ENCODE measurements at regions not wholly inside any gene's neighbourhood (a gene's known extent, or its start where the extent isn't known, plus 50 kb on each side); places are given as distances from the start of the nearest gene placed in this dataset.
"Not testable (repeated sequence)": the region's sequence is repeated elsewhere in the genome, so short reads cannot be mapped to it uniquely, and the experiment has no call there.

DNA sequence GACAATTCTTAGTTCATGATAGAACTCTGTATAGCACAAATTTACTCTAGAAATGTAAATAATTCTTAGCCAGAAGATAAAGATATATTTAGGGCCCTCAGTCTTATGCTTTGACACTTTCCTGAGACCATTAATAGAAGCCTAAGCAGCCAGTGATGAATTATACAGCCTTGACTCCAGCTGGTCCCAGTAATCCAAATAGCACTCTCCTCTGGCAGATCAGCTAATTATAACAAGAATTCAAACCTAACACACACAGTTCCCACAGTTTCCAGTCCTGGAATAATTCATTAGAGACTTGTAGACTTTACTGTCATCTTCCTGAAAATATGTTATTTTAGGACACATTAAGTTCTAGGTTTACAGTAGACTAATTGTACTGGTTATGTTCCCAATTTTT is 50.4 kb downstream of the SHOC1 start:
- intact Hi-C loops (cut with DNase I), result no loop called here
- Histone ChIP-seq H3K27me3 (ENCODE audit: insufficient read depth in 3 of 3, low read length in 2 of 3) (no peaks in the 10 kb centered on the region), H3K4me3 (no peak overlapping the region), H3K36me3 (ENCODE audit: insufficient read depth in 1 of 2, low read depth in 1 of 2) (no peaks in the 10 kb centered on the region), H3K4me1 (no peaks in the 10 kb centered on the region), H3K27ac (no peak overlapping the region), H3K9me3 (no peaks in the 10 kb centered on the region)
- DNase-seq, result no peak
- TF ChIP-seq CTCF (IDR thresholded peaks at IDR 0.05), result no peak
- peak in 1 of 4 donors; percentile 39 for ATAC-seq

- no peak overlapping the region for H3K27ac ChIP-seq
Observed at GRCh38 chr9:111743275-111743674, 51.5 kb downstream of the SHOC1 start.

DNA sequence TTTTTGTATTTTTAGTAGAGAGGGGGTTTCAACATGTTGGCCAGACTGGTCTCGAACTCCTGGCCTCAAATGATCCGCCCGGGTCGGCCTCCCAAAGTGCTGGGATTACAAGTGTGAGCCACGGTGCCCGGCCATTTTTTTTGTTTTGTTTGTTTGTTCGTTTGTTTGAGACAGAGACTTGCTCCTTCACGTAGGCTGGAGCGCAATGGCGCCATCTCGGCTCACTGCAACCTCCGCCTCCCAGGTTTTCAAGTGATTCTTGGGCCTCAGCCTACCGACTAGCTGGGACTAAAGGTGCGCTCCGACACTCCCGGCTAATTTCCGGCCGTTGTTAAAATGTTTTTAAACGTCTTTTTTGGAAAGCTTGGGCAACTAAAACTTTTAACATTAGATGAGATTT is 54.0 kb downstream of the SHOC1 start:
- intact Hi-C loops (cut with DNase I), result no loop called here
- H3K4me1 ChIP-seq, result no peaks in the 10 kb centered on the region
- ATAC-seq (no peak), DNase-seq (no peak)
- no peaks in the 10 kb centered on the region for H3K36me3 ChIP-seq (ENCODE audit: insufficient read depth in 1 of 2, low read depth in 1 of 2)
- H3K27ac ChIP-seq, result no peak overlapping the region
- H3K4me3 ChIP-seq, result no peak overlapping the region
- no peaks in the 10 kb centered on the region for H3K9me3 ChIP-seq
- no peak for TF ChIP-seq CTCF (IDR thresholded peaks at IDR 0.05)
- H3K27me3 ChIP-seq (ENCODE audit: insufficient read depth in 3 of 3, low read length in 2 of 3), result no peaks in the 10 kb centered on the region
- 94 to 96% (median 95%) methylated on average over 19 of the region's 19 CpGs for WGBS, 3 donors

More at GRCh38 chr9:111743275-111743674, 51.5 kb downstream of the SHOC1 start:
- no peaks in the 10 kb centered on the region for H3K4me1 ChIP-seq
- no peaks in the 10 kb centered on the region for H3K36me3 ChIP-seq (ENCODE audit: insufficient read depth in 1 of 2, low read depth in 1 of 2)
- no peaks in the 10 kb centered on the region for H3K9me3 ChIP-seq
- TF ChIP-seq CTCF (IDR thresholded peaks at IDR 0.05), result no peak
- intact Hi-C loops (cut with DNase I), result no loop called here
- peak; percentile 65 to 90 (median 86) for ATAC-seq
- 50 to 59% (median 56%) methylated on average over 4 of the region's 4 CpGs for WGBS, 3 donors
- H3K4me3 ChIP-seq, result no peak overlapping the region
- H3K27me3 ChIP-seq (ENCODE audit: insufficient read depth in 3 of 3, low read length in 2 of 3), result no peaks in the 10 kb centered on the region
- no peak for DNase-seq

GRCh38 chr9:111736714-111737113 is 58.0 kb downstream of the SHOC1 start:
- H3K36me3 ChIP-seq (ENCODE audit: insufficient read depth in 1 of 2, low read depth in 1 of 2), result no peaks in the 10 kb centered on the region

GRCh38 chr9:111735344-111735743 is 59.4 kb downstream of the SHOC1 start:
- DNase-seq; H3K4me1 ChIP-seq; H3K27ac ChIP-seq; ATAC-seq; intact Hi-C loops (cut with DNase I); H3K4me3 ChIP-seq; H3K36me3 ChIP-seq (ENCODE audit: insufficient read depth in 1 of 2, low read depth in 1 of 2); H3K27me3 ChIP-seq (ENCODE audit: insufficient read depth in 3 of 3, low read length in 2 of 3); H3K9me3 ChIP-seq: not testable (repeated sequence)
- 80 to 95% (median 89%) methylated on average over 2 of the region's 2 CpGs for WGBS, 3 donors

More at GRCh38 chr9:111736714-111737113, 58.0 kb downstream of the SHOC1 start:
- Histone ChIP-seq H3K9me3 (peaks cover 4% of the 10 kb centered on the region), H3K27ac (no peak overlapping the region), H3K27me3 (ENCODE audit: insufficient read depth in 3 of 3, low read length in 2 of 3) (no peaks in the 10 kb centered on the region), H3K4me3 (no peak overlapping the region), H3K4me1 (no peaks in the 10 kb centered on the region)
- intact Hi-C loops (cut with DNase I), result no loop called here
- no peak for TF ChIP-seq CTCF (IDR thresholded peaks at IDR 0.05)
- ATAC-seq (no peak), DNase-seq (no peak)

Measured in psoas muscle (tissue), 7 donors.